GM12874 (cell line): ENCODE measurements at regions not wholly inside any gene's neighbourhood (a gene's known extent, or its start where the extent isn't known, plus 50 kb on each side); places are given as distances from the start of the nearest gene placed in this dataset.

ENCODE experiments used
- CTCF ChIP-seq: IDR thresholded peaks from 2 replicates; pipeline ENCODE4 v1.5.1; 2011; ENCODE audit warnings: low read depth, mild to moderate bottlenecking, control low read depth, low read length, moderate library complexity; ENCODE audit not compliant: insufficient read depth

DNA sequence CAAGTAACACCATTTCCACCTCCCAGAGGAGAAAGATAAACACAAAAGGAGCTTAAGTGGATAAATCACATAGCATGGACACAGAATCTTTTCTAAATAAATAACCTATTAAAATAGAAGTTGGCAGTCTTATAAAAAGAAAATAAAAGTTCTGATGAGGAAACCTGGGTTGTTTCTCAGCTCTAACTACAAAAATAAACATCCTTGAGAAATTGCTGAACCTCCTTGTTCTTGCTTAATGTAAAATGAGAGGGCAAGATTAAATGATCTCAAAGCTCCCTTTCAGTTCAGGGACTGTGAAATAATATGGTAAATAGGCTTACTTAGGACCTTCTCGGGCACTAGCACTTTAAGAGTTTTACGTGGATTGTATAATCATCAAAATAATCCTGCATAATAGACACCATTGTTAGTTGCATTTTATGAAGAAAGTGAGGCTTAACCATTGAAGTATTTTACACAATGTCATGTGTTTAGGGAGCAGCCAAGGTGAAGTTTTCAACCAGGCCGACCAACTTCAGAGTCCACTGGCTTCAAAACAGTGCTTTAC lies 214.0 kb upstream of the NOVA1 start:
- no peak for TF ChIP-seq CTCF

GRCh38 chr14:26820138-26820537 lies 222.3 kb upstream of the NOVA1 start:
- TF ChIP-seq CTCF = no peak

- TF ChIP-seq CTCF = no peak
Measured at GRCh38 chr14:26820572-26820971, 222.7 kb upstream of the NOVA1 start.

DNA sequence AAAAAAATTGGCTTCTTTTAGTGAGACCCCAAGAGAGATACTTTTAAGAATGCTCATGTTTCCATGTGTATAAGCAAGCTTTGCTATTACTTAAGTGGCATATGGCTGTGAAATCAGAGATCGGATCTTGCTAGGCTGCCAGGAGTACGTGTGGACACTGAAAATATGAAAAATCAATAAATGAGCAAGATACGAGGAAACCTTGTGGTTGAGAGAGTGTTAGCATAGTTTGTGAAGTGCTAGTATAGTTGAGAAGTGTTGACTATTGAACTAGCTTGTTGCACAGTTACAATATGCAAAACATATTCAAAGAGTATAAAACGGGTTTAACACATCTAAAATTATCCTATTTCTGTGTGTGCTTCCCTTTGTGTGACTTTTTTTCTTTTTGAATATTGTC lies 230.9 kb upstream of the NOVA1 start:
- TF ChIP-seq CTCF = no peak

DNA sequence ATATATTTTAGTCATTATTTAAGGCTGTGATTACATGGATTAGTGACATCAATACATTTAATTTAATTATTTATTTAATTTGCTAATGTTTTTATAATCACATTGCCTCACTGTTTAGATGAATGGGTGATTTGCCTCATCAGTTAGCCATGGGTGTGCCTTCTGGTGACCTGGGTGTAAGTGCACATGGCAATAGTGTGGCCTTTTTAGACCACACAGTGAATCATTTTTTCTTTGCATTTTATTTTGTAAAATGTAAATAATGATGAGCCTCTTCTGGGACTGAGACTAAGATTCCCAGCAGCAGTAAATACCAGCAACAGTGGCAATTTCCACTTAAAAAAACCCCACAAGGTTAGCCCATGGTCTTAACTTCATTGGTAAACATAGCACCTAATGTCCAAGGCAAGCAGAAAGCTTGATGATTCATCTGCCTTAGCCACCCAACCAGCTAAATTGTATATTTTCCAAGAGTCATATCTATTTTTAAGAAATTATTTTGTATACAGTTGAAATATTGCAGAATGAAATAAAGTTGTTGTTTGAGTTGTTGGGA lies 235.9 kb upstream of the NOVA1 start:
- no peak for TF ChIP-seq CTCF

DNA sequence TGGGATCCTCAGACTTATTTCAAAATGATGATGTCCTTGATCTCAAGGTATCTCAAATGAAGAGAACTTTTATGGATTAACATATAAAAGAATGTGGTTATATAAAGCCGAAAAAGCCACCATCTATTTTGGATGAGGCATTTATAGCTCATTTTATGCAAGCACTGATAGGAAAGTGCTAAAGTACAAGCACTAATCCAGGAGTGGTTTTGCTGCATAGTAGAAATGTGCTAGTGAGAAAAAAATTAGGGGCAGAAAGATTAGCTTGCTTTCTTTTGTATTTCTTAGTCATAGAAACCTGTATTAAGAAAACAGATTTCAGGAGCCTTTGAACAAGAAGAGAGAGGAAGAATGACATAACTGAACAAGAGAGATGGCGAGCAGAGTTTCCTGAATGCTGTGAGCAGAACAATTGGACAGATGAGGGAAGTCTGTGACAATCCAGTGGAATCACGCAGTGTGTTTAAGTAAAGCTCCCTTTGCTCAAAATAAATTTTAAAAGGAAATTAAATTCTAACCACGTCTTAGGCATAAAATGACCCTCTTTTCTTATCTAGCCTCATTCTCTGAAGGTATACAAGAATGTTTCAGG lies 238.2 kb upstream of the NOVA1 start:
- no peak for TF ChIP-seq CTCF

DNA sequence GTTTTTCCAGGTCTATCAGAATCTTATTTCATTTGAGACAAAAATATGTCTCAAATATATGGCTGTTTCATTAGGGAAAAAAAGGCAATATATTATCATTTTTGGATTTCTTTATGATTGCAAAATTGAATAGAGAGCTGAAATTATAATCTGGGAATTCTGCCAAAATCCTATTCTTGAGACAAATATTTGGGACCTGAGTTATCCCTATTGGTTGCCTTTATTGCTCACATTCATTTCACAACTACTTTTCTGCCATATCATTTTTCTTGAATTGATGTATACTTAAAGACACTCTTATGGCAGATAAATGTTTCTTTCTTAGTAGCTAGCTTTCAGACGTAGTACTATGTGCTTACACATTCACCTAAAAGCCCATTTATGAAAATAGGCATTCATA lies 241.6 kb upstream of the NOVA1 start:
- TF ChIP-seq CTCF = no peak
